ENCODE measurements at regions not wholly inside any gene's neighbourhood (a gene's known extent, or its start where the extent isn't known, plus 50 kb on each side); places are given as distances from the start of the nearest gene placed in this dataset.

DNA sequence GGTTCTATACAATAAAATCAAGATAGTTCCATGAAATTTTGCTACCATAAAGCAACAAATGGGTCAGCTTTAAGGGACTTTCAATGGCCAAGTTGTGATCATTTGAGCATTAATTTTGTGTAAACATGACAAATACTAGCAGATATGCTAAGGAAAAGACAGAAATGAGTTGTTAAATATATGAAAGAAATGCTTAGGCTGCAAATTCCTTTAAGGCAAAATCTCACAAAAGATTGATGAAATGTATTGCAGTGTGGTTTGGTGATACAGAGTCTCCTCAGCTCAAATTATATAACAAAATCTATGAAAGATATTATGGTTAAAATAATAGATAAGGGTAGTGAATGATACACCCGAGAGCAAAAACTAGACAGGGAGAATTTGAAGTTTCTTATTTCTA is 377.2 kb downstream of the RAP2B start:
- TF ChIP-seq EZH2 (IDR thresholded peaks at IDR 0.05), result no peak
- TF ChIP-seq POLR2AphosphoS5 (IDR thresholded peaks at IDR 0.05; ENCODE audit: borderline replicate concordance, low read depth, low read length), result no peak
- no peak for TF ChIP-seq FOXP2 (optimal IDR thresholded peaks at IDR 0.05; ENCODE audit: control extremely low read depth, extremely low read length, insufficient read depth)

Measured in SK-N-MC (cell line).